Cerebellar cortex (tissue), 1 donor: ENCODE measurements at regions not wholly inside any gene's neighbourhood (a gene's known extent, or its start where the extent isn't known, plus 50 kb on each side); places are given as distances from the start of the nearest gene placed in this dataset.

ENCODE experiments used
- DNase-seq: peaks from one replicate; pipeline ENCODE4 v3.0.0-alpha.2; 2015; ENCODE audit warnings: low spot score

DNA sequence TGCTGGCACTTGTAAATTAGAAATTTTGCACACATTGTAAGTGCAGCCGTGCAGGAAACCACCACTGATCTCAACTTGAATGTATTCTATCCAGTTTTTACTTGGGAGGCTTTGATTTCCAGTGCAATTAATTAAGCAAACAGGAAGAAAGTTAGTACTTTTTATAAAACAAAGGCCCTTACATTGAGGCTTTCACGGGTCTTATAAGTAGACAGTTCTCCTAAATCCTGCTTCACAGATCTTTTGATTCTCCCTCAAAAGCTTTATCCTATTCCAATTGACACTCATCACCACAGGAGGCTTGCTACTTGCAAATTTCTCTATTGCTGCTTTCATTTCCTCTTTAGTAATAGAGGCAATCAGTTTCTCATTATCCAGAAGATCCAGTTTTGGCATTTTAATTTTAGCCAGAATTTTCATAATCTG is 90.1 kb downstream of the ERCC5 start:
- no peak for DNase-seq

GRCh38 chr13:102933523-102933922 is 87.7 kb downstream of the ERCC5 start:
- no peak for DNase-seq

DNA sequence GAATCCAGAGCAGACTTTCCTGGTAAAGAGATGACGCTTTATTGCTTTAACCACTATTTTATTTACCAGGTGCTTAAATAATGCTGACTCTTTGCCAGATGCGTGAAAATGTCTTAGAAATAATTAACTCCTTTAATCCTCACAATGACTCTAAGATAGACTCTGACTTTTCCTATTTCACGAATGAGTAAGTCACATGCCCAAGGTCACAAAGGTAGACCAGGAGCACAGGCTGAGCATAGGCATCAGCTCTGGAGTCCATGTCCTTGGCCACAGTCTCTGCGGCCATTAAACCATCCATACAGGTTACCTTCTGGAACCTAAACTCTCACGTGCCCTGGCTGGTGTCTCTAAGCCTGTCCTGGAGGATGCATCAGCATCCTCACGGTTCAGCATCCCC is 87.3 kb downstream of the ERCC5 start:
- no peak for DNase-seq

DNA sequence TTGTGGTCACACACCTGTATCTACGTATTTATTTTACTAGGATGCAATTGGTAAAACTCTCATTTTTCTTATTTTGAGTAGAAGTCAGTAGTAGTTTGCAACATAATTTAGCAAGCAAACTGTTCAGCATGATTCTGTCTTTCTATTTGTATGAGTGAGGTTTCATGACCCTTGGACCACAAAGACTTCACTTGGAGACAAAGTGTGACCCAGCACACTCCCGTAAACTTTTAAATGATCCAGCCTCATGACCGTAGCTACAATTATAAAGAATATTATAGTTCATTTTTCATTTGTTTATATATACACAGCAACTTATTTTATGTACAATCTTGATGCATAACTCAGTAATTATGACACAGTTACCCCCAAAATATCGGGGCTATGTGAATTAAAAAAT is 86.5 kb downstream of the ERCC5 start:
- no peak for DNase-seq

DNA sequence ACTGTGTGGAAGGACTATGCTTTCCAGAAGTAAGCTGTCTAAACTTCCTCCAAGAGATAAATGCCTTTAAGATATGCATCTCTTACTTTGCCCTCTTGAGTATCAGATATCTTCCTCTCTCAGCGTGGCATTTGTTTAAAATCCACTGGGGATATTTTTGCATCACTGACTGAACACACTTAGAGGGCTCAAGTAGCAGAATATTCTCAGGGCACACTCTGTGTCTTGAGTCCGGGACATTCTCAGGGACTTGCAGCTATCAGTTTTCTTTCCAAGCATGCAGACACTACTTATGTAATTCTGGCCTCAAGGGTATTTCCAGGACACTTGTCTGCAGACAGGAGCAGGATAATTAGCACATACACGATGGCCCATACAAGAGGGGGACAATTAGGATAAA is 84.7 kb downstream of the ERCC5 start:
- DNase-seq = no peak

- no peak for DNase-seq
These were observed 83.3 kb downstream of the ERCC5 start for GRCh38 chr13:102928941-102929675.
